GM19324 (cell line): ENCODE measurements at regions not wholly inside any gene's neighbourhood (a gene's known extent, or its start where the extent isn't known, plus 50 kb on each side); places are given as distances from the start of the nearest gene placed in this dataset.

Experiments
- ATAC-seq: cut with Tn5 transposase; IDR thresholded peaks from one replicate; pipeline ENCODE4 v1.9.1; 2021; ENCODE audit warnings: mild to moderate bottlenecking, moderate library complexity; ENCODE audit not compliant: unreplicated experiment, low FRiP score

DNA sequence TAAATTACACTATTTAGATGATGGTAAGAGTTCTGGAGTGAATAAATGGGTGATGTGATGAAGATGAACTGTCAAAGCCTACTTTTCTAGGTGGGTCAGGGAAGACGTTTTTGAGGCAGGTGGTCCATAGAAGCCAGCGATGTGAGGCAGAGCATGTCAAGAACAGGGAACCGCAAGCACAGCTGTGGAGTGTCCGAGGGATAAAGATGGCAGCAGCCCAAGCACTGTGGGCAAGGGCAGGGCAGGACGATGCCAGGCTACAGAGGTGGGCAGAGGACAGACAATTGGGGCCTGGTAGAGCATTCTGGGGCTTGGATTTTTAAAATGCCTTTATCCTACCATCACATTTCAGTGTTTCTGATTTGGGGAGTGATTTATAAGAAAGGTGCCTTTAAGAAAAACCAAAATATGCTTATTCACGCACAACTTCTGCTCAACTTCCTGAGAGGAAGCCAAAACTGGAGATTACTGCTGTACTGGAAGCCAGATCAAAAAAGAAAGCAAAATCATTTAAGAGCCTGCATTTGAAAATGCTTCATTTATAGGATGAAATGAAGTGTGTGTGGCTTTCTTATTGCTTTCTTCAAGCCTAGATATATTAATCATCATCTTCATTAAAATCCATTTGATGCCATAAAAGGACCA, 119.0 kb upstream of the WDR17 start:
- no peak for ATAC-seq

DNA sequence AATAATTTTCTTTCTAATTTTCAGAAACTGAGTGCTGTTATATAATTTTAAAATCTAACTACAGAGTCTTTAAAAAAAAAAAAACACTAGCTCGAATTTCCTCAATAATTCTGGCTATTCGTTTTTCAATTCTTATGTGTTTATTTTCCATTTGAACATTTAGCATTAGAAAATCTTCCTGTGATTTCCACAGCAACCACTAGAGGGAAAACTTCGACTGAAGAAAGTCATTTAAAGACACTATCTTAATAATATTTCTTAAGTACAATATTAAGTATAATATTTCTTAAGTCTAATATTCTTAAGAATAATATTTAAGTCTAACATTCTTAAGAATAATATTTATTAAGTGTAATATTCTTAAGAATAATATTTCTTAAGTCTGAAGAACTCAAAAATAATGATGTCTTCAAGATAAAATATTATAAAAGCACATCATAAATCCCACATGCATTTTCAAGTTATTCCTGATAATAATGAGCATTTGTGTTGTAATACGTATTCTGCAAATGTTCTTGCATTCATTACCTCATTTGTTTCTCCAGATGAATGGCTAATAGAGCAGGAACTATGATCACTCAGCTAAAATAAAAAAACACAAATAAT, 118.4 kb upstream of the WDR17 start:
- ATAC-seq = no peak

DNA sequence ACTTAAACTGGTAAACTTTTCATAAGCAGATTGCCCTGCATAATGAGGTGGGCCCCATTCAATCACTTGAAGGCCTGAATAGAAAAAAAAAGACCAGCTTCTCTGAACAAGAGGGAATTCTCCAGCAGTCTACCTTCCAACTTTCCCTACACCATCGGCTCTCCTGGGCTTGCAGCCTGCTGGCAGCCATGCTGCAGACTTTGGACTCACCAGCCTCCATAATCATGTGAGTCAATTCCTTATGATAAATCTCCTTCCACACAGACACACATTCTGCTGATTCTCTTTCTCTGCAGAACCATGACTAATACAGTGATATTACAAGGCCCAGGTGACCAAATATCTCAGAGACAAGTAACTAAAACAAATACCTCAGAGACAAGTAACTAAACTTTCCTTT, 113.8 kb upstream of the WDR17 start:
- ATAC-seq = no peak

DNA sequence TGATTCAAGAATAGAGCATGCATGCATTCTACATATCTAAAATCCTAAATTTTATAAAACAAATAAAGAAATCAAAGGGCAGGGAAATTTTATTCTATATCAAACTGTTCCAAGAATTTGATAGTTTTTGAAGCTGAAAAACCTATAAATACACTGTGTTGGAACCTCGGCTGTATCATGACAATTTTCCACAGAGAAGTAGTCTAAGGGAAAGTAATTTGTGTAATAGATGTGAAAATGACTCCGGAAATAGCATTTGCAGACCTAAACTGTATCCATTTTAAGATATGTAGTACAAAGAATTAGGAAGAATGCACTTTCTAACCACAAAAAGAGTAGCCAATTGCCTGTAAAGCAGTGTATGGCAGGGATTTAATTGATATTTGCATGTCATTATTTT, 112.5 kb upstream of the WDR17 start:
- ATAC-seq = no peak

DNA sequence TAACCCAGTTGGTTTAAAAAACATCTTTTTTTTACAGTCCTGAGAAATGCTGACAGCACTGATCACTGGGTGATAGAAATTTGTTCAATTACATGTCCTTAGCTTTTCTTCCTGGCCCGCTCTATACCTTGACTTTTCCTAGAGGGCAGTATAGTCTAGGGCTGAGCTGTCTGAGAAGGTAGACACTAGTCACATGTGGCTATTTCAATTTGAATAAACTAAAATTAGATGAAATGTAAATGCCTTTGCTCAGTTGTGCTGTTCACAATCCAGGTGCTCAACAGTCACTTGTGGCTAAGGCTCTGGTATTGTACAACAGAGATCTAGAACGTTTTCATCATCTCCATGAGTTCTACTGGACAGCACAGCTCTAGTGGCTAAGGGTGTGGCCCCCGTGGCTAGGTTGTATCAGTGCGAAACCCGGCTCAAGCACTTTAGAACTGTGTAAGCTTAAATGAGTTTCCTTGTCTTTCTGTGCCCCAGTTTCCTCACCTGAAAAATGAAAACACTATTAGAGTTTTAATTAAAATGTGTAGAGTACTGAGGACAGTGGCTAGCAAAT, 111.6 kb upstream of the WDR17 start:
- ATAC-seq = peak; percentile 77

DNA sequence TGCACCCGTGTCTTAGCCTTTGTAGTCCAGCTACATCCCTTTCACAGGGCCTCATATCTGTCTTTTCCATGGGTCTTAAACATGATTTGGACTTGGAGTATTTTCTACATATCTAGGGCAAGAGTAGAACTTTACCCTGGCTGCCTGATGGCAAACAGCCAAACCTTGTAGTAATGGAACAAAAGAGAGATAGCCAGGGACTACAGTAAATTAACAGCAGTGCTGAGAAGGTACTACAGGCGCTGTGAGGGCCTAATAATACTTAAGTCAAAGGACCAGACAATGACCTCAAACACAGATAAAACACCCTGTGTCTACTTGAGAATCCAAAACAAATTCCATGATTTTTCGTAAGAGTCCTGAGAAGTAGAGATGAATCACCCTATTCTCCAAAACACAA, 111.0 kb upstream of the WDR17 start:
- no peak for ATAC-seq

DNA sequence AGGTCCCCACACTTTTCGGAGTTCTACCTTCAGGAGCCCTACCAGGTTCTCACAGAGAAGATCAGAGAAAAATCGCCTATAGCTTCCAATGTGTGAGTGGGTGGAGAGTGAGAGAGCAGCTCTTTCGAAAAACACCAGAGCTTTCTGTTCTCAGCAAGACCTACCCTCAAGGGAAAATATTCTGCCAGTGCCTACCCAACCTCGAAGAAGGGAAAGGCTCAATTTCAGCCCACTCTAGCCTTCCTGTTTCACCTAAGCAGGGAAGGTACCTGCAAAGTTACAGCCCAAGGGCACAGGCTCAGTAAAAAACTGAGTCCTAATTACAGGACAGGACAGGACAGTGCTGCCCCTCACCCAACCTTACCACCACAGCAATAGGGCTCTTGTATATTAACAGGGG, 104.0 kb upstream of the WDR17 start:
- ATAC-seq = peak; percentile 73

DNA sequence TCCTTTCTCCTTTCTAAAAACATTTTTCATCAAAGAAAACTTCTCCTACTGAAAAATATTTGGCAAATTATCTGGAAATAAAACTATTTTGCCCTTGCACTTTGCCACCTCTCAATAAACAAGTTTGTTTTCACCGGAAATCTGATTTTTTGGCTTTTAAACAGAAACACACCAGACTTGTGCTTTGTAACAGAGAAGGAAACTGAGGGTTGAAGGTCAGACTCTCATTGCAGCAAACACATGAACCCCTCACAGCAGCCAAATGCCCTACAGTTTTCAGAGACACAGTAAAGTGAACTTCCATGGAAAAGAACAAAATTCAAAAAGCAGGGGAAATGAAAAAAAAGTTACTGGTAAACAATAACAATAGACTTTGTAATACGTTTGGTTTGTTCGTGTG, 95.6 kb upstream of the WDR17 start:
- ATAC-seq = no peak

DNA sequence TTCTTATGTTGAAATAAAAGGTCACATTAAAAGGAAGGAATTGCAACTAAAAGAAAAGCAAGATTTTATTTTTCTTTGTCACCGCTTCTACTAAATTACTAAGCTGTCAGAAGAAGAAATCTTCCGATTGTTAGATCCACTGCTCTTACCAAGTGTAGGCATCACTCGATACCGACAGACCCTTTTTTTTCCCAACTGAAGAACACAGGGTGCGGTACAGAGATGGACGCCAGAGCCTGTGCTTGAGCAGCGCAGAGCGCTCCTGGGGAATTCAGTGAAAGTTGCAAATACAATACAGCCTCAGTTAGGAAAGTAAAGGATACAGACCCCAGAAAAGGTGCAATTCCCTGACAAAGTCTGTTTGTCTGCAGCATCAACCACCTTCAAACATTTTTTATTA, 94.9 kb upstream of the WDR17 start:
- ATAC-seq = no peak

DNA sequence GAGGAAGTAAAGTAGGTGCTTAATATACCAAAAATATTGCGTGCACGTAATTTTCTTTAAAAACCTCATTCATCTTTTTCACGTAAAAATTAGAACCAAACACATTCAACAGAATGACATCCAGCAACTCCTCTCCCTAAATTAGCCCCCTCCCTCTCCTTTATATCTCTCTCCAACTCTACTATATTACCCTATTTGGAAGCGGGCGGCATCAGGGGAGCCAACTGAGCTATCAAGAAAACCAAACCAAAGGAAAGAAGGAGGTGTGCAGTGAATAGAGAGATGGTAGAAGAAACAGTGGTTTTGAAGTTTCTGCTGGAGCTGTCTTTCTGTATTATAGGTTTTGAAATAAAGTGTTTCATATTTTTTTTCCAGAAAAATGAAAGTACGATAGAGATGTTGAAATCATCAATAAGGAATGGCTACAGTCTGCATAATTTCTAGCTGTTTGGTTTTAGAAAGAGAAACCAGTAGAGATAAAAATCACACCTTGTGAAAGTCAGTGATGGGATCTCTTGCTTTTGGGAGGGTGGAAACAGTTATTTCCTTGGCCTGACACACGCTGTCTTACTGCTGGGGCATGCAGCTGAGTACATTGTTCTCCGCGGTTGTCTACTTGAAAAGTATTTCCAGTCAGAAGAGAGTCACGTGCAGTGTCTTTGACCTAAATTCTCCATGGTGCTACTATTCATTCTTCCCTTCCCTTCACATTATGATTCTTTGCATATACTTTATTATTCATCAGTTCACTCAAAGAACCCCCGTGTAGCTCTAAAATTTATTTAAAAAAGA, 94.1 kb upstream of the WDR17 start:
- no peak for ATAC-seq

DNA sequence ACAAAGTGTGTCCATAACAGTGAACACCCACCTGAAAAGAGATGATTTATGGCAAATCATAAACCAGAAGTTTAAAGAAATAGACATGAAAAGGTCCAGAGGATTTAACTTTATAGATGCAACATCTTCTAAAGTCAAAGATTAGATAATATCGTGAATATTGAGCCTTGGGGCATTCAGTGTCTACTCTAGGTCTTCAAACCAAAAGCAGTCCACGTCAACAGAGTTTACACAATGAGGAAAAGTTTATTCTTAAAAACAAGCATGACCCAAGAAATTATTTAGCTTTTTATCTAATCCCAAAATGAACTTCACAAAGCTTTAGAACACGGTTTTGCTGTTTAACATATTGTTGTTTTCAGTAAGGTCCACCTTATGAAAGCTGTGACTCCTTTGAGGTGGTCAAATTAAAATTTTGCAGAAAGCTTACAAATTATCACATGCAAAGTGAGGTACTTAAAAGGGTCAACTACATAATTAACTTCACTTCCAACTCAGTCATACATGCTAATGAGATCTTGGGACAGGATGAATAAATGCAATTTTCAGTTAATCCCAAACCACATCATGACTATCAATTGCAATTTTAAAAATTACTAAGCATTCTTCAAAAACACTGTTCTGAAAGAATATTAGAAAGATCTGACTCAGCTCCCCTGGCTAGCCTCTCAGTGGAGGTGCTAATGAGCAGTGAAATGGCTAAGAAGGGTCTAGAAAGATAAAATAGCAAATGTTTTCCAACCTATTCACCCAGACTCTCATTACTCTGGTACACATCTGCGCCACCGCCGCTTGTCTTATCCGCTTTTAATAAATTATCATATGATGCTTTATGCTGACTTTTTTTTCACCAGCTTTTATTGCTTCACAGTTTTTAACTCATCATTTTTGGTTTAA, 92.4 kb upstream of the WDR17 start:
- no peak for ATAC-seq

DNA sequence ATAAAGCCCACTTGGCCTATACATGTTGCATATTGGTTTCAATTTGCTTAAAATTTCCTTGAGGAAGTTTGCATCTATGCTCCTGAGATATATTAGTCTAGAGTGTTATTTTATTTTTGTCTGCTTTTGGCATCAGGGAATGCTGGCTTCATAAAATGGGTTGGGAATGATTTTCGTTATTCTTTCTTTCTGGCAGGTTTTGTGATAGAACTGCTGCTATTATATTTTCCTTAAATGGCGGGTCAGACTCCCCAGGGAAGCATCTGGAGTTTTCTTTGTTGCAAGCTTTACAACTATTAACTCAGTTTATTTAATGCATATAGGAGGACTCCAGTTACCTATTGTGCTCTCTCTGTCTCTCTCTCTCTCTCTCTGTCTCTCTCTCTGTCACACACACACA, 82.0 kb upstream of the WDR17 start:
- ATAC-seq = no peak

DNA sequence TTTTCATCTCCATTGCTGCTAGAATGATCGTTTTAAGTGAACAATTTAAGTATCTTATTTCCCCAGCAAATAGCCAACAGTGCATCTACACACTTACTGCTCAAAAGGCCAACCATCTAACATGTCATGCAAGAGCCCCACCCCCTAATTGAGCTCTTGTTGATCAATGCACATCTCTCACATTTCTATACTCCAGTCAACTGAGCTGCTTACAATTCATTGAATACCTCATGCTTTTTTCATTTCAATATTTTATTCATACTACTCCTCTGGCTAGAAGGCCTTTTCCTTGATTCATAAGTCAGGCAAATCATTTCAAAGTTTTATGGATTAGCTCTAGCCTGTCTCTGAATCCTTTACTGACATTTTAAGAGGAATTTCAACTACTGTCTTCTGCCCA, 79.0 kb upstream of the WDR17 start:
- no peak for ATAC-seq

DNA sequence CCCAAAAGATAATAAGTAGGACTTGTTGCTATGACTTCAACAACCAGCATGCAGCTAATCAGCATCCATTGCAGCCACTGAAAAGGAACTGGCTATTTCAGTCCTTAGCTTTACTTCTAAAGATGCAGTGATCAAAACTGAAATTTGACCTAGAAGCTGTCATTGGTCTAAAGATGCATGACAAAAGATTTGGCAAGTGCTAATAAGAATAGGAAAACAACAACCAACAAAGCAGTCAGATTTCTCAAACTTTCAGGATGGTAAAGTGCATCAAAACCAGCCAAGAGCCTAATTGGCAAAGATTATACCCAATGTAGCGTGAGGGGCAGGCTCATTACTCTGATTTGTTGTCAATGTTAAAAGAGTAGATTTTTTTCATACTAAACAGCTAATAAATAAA, 77.1 kb upstream of the WDR17 start:
- no peak for ATAC-seq

DNA sequence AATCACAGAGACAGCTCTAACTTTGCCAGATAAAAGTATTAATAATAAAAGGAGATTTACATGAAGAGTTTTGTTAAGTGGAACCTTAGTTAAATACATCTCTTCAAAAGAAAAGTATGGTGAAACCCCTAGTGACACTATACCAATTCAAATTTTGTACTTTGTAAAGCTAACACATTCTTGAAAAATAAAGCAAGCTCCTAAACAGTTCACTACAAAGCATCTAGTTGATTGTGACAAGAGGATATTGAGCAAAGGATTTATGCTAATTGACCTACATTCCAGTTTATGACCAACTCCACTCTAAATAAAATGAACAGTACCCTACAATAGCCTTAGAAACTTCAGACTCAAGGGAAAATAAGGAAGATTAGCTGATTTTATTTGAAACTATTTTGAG, 69.4 kb upstream of the WDR17 start:
- ATAC-seq = no peak

DNA sequence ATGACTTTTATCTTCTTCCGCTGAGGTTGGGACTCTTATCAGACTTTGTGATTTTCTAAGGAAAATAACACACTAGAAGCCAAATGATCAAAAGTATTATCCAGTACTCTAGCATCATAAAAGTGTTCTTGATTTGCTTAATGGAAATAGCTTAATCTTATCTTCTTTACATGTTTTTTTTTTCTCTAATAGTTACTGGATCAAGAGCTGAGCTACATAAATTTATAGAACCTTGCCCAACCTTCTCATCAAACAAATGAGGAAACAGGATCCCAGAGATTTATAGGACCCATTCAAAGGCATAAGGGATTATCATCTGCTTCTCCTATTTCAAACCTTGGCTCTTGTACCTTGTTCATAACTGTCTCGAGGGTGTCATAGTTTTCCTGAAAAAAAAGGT, 68.3 kb upstream of the WDR17 start:
- no peak for ATAC-seq

DNA sequence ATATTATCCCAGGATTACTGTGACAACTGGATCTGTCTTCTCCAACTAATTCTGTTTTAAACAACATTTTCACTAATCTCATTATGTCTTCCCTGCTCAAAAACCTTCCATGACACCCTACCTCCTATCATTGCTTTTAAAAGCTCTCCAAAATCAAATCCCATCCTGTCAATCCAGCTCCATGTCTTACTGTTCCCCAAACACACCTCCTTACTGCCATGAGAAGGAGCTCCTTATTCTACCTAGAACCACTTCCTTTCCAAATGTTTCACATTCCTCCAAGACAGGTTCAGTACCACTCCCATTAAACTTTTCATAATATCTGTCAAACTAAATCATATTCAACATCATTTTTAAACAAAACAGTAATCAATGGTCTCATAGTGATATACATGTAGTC, 66.9 kb upstream of the WDR17 start:
- no peak for ATAC-seq

DNA sequence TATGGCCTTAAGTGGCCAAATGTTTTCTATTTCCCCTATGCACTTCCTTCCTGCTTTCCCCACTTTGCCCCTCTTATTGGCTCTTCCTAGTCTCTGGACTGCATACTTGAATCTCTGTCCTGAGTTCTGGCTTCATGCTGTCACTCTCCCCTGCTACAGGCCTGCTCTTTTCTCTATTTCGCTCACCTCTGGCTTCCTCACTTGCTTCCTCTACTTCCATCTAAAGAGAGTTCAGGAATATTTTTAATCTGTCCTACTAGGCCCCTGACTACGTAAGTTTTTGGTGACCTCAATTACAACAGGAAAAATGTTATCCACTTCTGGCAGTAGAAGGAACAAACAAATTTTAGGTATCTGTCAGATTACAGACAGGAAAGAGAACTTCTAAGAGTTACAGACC, 65.7 kb upstream of the WDR17 start:
- ATAC-seq = no peak

DNA sequence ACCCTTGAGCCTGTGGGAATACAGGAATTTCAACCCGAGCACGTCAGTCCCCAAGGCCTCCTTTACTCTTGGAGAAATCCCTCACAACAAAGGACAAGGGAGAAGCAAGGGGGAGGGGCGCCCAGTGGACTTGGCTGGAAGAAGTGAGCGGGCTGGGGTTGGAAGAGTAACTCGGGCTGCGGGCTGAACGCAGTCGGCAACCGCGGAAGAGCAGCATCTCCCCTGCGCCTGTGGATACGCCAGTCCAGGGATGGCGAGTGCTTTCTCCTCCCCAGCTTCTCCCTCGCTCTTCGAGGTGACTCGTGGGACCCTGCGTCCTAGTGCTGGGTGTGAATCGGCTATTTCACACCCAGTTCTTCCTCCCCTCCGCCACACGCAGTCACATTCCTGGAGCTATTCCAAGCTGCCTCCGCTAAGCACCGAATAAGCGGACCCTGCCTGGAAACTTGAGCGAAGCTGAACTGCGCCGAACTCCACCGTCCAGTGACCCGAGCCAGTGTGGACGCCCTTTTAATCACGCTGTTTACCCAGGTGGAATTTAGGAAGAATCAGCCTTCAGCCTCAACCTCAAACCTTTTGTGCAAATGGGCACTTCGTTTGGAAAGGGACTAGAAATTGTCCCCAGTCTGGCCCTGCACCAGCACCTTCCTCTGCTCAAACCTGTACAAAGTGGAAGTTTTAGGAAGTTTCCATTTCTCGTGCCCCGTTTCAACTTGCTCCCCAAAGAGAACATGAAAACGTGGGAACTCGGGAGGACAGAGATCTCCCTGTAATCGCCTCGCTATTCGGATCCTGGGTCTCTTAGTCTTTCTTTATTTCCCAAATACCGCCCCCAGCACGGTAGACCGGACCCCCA, 64.3 kb upstream of the WDR17 start:
- no peak for ATAC-seq
